ENCODE measurements at regions not wholly inside any gene's neighbourhood (a gene's known extent, or its start where the extent isn't known, plus 50 kb on each side); places are given as distances from the start of the nearest gene placed in this dataset.

- TF ChIP-seq POLR2A (IDR thresholded peaks at IDR 0.05; ENCODE audit: low read length) (no peak), GATA1 (IDR thresholded peaks at IDR 0.05; ENCODE audit: low read depth, low read length) (no peak)
Measured at GRCh38 chr18:60865801-60866200, 467.4 kb upstream of the CDH20 start.
